PC-9 (cell line): ENCODE measurements at regions not wholly inside any gene's neighbourhood (a gene's known extent, or its start where the extent isn't known, plus 50 kb on each side); places are given as distances from the start of the nearest gene placed in this dataset.

Source experiments
- BruUV-seq: library from RNA; stranded (reverse); fragments of 400-500 nt; replicated peaks from 2 replicates; lab custom pipeline; 2021; lab: Mats Ljungman, UMichigan
- CTCF ChIA-PET: fragments of 300-600 bp; sonication (Branson Sonifier 250); formaldehyde crosslinking; loops from one replicate; lab custom pipeline; 2022; ENCODE audit warnings: antibody characterized with exemption; lab: Charles Lee
- POLR2A ChIA-PET: fragments of 300-600 bp; sonication (Branson Sonifier 250); formaldehyde crosslinking; loops from one replicate; lab custom pipeline; 2022; ENCODE audit warnings: antibody characterized with exemption; ENCODE audit not compliant: unreplicated experiment; lab: Charles Lee
- DNase-seq, 2 experiments: peaks; one replicate each; pipeline versions ENCODE4 v3.0.0 to v3.0.0-alpha.2; 2015 to 2022; ENCODE audit warnings: mixed read lengths in 1 of 2
- H2AFZ ChIP-seq: fragments of 200-600 bp; sonication (generic); 2 replicates; pipeline ENCODE4 v1.8.1; 2017; ENCODE audit warnings: antibody characterized with exemption
- H3F3A ChIP-seq: fragments of 200-600 bp; sonication (generic); 2 replicates; pipeline ENCODE4 v1.8.1; 2017; ENCODE audit warnings: antibody characterized with exemption, mild to moderate bottlenecking, low read depth; ENCODE audit not compliant: insufficient read depth
- H3K27ac ChIP-seq: fragments of 200-600 bp; sonication (generic); 2 replicates; pipeline ENCODE4 v1.6.1; 2016; ENCODE audit warnings: mixed run types
- H3K27me3 ChIP-seq: fragments of 200-600 bp; sonication (generic); 2 replicates; pipeline ENCODE4 v1.6.1; 2016; ENCODE audit warnings: low read depth, mixed run types; ENCODE audit not compliant: insufficient read depth
- H3K36me3 ChIP-seq: fragments of 200-600 bp; sonication (generic); 2 replicates; pipeline ENCODE4 v1.6.1; 2016; ENCODE audit warnings: low read depth, mixed run types
- H3K4me1 ChIP-seq: fragments of 200-600 bp; sonication (generic); replicated peaks from 2 replicates; pipeline ENCODE4 v1.6.1; 2016; ENCODE audit warnings: mixed run types; ENCODE audit not compliant: insufficient read depth
- H3K4me2 ChIP-seq: fragments of 200-600 bp; sonication (generic); 2 replicates; pipeline ENCODE4 v1.6.1; 2017; ENCODE audit warnings: mixed run types
- H3K4me3 ChIP-seq: fragments of 200-600 bp; sonication (generic); 2 replicates; pipeline ENCODE4 v1.6.1; 2016; ENCODE audit warnings: mixed run types
- H3K79me2 ChIP-seq: fragments of 200-600 bp; sonication (generic); 2 replicates; pipeline ENCODE4 v1.6.1; 2017; ENCODE audit warnings: low read depth, mixed run types
- H3K9me2 ChIP-seq: fragments of 200-600 bp; sonication (generic); 2 replicates; pipeline ENCODE4 v1.8.1; 2017; ENCODE audit warnings: mild to moderate bottlenecking; ENCODE audit not compliant: insufficient read depth
- H3K9me3 ChIP-seq: fragments of 200-600 bp; sonication (generic); 2 replicates; pipeline ENCODE4 v1.8.1; 2016; ENCODE audit warnings: low read depth; ENCODE audit not compliant: insufficient read depth
- H4K20me1 ChIP-seq: fragments of 200-600 bp; sonication (generic); 2 replicates; pipeline ENCODE4 v1.8.1; 2017; ENCODE audit not compliant: insufficient read depth
- CTCF ChIP-seq: fragments of 200-600 bp; sonication (generic); conservative IDR thresholded peaks from 2 replicates; pipeline ENCODE4 v1.6.1; 2017; ENCODE audit warnings: mixed run types, antibody characterized with exemption, mild to moderate bottlenecking, moderate library complexity
- EZH2 ChIP-seq: fragments of 200-600 bp; sonication (generic); IDR thresholded peaks from 2 replicates; pipeline ENCODE4 v1.8.0; 2017; ENCODE audit warnings: antibody characterized with exemption, low read depth
- intact Hi-C: fragments of 100-400 bp; cut with micrococcal nuclease; formaldehyde crosslinking; loops from one replicate; pipeline ENCODE4 v1.10.0; 2022; ENCODE audit not compliant: unreplicated experiment

- no peaks in the 10 kb centered on the region for H3K9me2 ChIP-seq
- intact Hi-C loops: no loop called here
- peaks cover 9% of the 10 kb centered on the region; the same call in 1 of the 2 replicates for H3K4me1 ChIP-seq
- CTCF ChIA-PET: no interaction called here
- H3K9me3 ChIP-seq: no peaks in the 10 kb centered on the region
- TF ChIP-seq CTCF (no peak), EZH2 (no peak)
- no TSS peak for BruUV-seq
- no peak overlapping the region for H3K27ac ChIP-seq
- no peaks in the 10 kb centered on the region for H4K20me1 ChIP-seq
- no peaks in the 10 kb centered on the region for H3F3A ChIP-seq
- POLR2A ChIA-PET: no interaction called here
- no peak for DNase-seq
- no peaks in the 10 kb centered on the region for H3K79me2 ChIP-seq
- H2AFZ ChIP-seq: no peak overlapping the region
- H3K4me3 ChIP-seq: no peak overlapping the region
- no peaks in the 10 kb centered on the region for H3K36me3 ChIP-seq
- H3K27me3 ChIP-seq: no peaks in the 10 kb centered on the region
- H3K4me2 ChIP-seq: no peak overlapping the region
These were observed 170.9 kb upstream of the RTL1 start for GRCh38 chr14:101074196-101075024.

DNA sequence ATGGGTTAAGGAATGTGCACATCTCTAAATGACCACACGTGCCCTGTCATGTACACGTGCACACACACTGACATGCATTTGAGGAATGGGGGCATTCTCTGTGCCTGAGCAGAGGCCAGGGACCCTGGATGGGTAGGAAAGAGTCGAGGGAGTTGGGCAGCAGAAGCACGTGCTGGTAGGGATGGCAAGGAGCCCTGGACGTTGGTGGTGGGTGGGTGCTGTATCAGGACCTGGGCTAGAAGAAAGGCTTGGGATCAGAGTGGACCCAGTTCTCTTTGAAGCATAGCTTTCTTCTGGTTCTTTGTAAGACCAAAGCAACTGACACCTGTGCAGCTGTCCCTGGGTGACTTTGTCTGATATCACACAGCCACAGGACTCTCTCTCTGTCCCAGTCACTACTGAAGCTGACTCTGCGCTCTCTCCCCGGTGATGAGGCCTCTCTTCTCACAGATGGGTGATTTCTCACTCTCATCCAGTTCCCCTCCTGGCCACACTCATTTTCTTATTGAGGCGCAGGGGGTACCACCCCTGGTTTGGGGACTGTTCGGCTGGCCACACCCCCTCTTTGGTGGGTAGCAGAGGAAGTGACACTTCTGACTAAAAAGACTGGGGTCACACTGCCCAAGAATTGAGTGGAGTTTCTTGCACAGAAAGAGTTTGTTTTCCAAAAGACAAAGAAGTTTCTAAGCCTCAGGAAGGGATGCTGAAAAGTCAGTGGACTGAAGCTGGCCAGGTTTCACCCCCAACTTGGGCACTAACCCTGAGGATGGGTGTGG lies 171.7 kb upstream of the RTL1 start:
- CTCF ChIA-PET: no interaction called here
- TF ChIP-seq CTCF: no peak
- TF ChIP-seq EZH2: no peak
- intact Hi-C loops: no loop called here
- Histone ChIP-seq H3K4me1 (peaks cover 9% of the 10 kb centered on the region; the same call in 1 of the 2 replicates), H3F3A (no peaks in the 10 kb centered on the region), H3K9me3 (no peaks in the 10 kb centered on the region), H3K9me2 (no peaks in the 10 kb centered on the region), H3K4me3 (no peak overlapping the region), H4K20me1 (no peaks in the 10 kb centered on the region), H3K36me3 (no peaks in the 10 kb centered on the region), H3K27me3 (no peaks in the 10 kb centered on the region), H2AFZ (no peak overlapping the region), H3K27ac (no peak overlapping the region), H3K4me2 (no peak overlapping the region), H3K79me2 (no peaks in the 10 kb centered on the region)
- BruUV-seq: no TSS peak
- POLR2A ChIA-PET: no interaction called here
- DNase-seq: no peak

GRCh38 chr14:101075801-101076413 lies 172.4 kb upstream of the RTL1 start:
- no peaks in the 10 kb centered on the region for H3K36me3 ChIP-seq
- peaks cover 9% of the 10 kb centered on the region; the same call in 1 of the 2 replicates for H3K4me1 ChIP-seq
- H3K79me2 ChIP-seq: no peaks in the 10 kb centered on the region
- intact Hi-C loops: no loop called here
- H3K9me2 ChIP-seq: no peaks in the 10 kb centered on the region
- no peaks in the 10 kb centered on the region for H3K27me3 ChIP-seq
- no peak overlapping the region for H2AFZ ChIP-seq
- no TSS peak for BruUV-seq
- H3K9me3 ChIP-seq: no peaks in the 10 kb centered on the region
- no peaks in the 10 kb centered on the region for H4K20me1 ChIP-seq
- no peak overlapping the region for H3K4me3 ChIP-seq
- TF ChIP-seq CTCF (no peak), EZH2 (no peak)
- DNase-seq: no peak
- no peaks in the 10 kb centered on the region for H3F3A ChIP-seq
- no peak overlapping the region for H3K4me2 ChIP-seq
- no peak overlapping the region for H3K27ac ChIP-seq
- ChIA-PET POLR2A (no interaction called here), CTCF (no interaction called here)
